ENCODE measurements at regions not wholly inside any gene's neighbourhood (a gene's known extent, or its start where the extent isn't known, plus 50 kb on each side); places are given as distances from the start of the nearest gene placed in this dataset.

GRCh38 chr6:149211046-149211571 lies 106.4 kb upstream of the TAB2 start:
- no peak for TF ChIP-seq EP300 (IDR thresholded peaks at IDR 0.05; ENCODE audit: borderline replicate concordance)
- TF ChIP-seq NFIC (IDR thresholded peaks at IDR 0.05), result no peak
- TF ChIP-seq REST (IDR thresholded peaks at IDR 0.05; ENCODE audit: low read depth), result no peak
- no peak for TF ChIP-seq YY1 (IDR thresholded peaks at IDR 0.05; ENCODE audit: low read depth)
- no peak for TF ChIP-seq TEAD4 (IDR thresholded peaks at IDR 0.05)
- no peak for TF ChIP-seq ZBTB7A (IDR thresholded peaks at IDR 0.05; ENCODE audit: low read depth)
- TF ChIP-seq MAX (IDR thresholded peaks at IDR 0.05), result no peak
- TF ChIP-seq CEBPB (IDR thresholded peaks at IDR 0.05), result no peak
- no peak for TF ChIP-seq TCF12 (IDR thresholded peaks at IDR 0.05; ENCODE audit: low read depth)
- no peak for TF ChIP-seq RAD21 (IDR thresholded peaks at IDR 0.05; ENCODE audit: low read depth)
